Ascending aorta (tissue), 2 donors: ENCODE measurements at regions not wholly inside any gene's neighbourhood (a gene's known extent, or its start where the extent isn't known, plus 50 kb on each side); places are given as distances from the start of the nearest gene placed in this dataset.

Source experiments
- DNase-seq, 2 donors: peaks; one replicate each; pipeline ENCODE4 v3.0.0-alpha.2; 2019; ENCODE audit warnings: low spot score in 2 of 2
- H3K27ac ChIP-seq, 2 donors: fragments of 200-600 bp; sonication (generic); one replicate each; pipeline ENCODE4 v1.5.1; 2016 to 2017; ENCODE audit warnings: mild to moderate bottlenecking in 1 of 2
- H3K27me3 ChIP-seq: fragments of 200-600 bp; sonication (generic); one replicate; pipeline ENCODE4 v1.5.1; 2017
- H3K36me3 ChIP-seq, 2 donors: fragments of 200-600 bp; sonication (generic); one replicate each; pipeline ENCODE4 v1.5.1; 2016
- H3K4me1 ChIP-seq, 2 donors: fragments of 200-600 bp; sonication (generic); one replicate each; pipeline ENCODE4 v1.5.1; 2016 to 2017; ENCODE audit warnings: mild to moderate bottlenecking in 1 of 2
- H3K4me3 ChIP-seq, 2 donors: fragments of 200-600 bp; sonication (generic); one replicate each; pipeline ENCODE4 v1.5.1; 2016 to 2017; ENCODE audit warnings: mild to moderate bottlenecking in 1 of 2
- H3K9me3 ChIP-seq, 2 donors: fragments of 200-600 bp; sonication (generic); one replicate each; pipeline ENCODE4 v1.5.1; 2016
- CTCF ChIP-seq, 3 experiments: fragments of 200-600 bp in 2 of 3; fragments of 450-650 bp in 1 of 3; sonication (generic) in 2 of 3; IDR thresholded peaks; one replicate each; pipeline ENCODE4 v1.5.1; 2016 to 2019; ENCODE audit warnings: antibody characterized with exemption in 3 of 3, mild to moderate bottlenecking in 1 of 3, moderate library complexity in 1 of 3
- intact Hi-C: fragments of 100-400 bp; cut with DNase I; formaldehyde crosslinking; loops from one replicate; pipeline ENCODE4 v1.15.1; 2023

- Histone ChIP-seq H3K36me3 (no peaks in the 10 kb centered on the region), H3K9me3 (no peaks in the 10 kb centered on the region), H3K4me1 (peaks cover 3 to 4% of the 10 kb centered on the region in 2 donors), H3K27ac (no peak overlapping the region), H3K4me3 (no peak overlapping the region), H3K27me3 (no peaks in the 10 kb centered on the region)
- peak in 1 of 3 experiments; percentile 9 for TF ChIP-seq CTCF (IDR thresholded peaks at IDR 0.05)
- DNase-seq, result no peak
- intact Hi-C loops, result loop anchor here (5.0 kb wide), 3 partner anchors 136 to 681 kb away; partner anchors contain the start of gene ID2
Measured at GRCh38 chr2:8000870-8001269, 681.0 kb upstream of the ID2 start.

GRCh38 chr2:8002765-8003393 lies 679.0 kb upstream of the ID2 start:
- no peak for DNase-seq
- H3K9me3 ChIP-seq, result no peaks in the 10 kb centered on the region
- H3K27me3 ChIP-seq, result no peaks in the 10 kb centered on the region
- H3K4me1 ChIP-seq, result peaks cover 3 to 4% of the 10 kb centered on the region in 2 donors
- no peak overlapping the region for H3K4me3 ChIP-seq
- peak overlapping the region; percentile 77 to 88 for H3K27ac ChIP-seq
- intact Hi-C loops, result loop anchor here (5.0 kb wide), 3 partner anchors 134 to 679 kb away; partner anchors contain the start of gene ID2
- H3K36me3 ChIP-seq, result no peaks in the 10 kb centered on the region
- no peak for TF ChIP-seq CTCF (IDR thresholded peaks at IDR 0.05)

- peak overlapping the region; percentile 77 to 88 for H3K27ac ChIP-seq
- H3K4me1 ChIP-seq, result peaks cover 3 to 4% of the 10 kb centered on the region in 2 donors
- peak; percentile 47 to 86 for DNase-seq
- H3K9me3 ChIP-seq, result no peaks in the 10 kb centered on the region
- no peaks in the 10 kb centered on the region for H3K36me3 ChIP-seq
- intact Hi-C loops, result loop anchor here (1.0 to 5.0 kb wide), 5 partner anchors 53 to 679 kb away; partner anchors contain the start of gene ID2
- peak overlapping the region; percentile 32 to 48 for H3K4me3 ChIP-seq
- TF ChIP-seq CTCF (IDR thresholded peaks at IDR 0.05), result no peak
- H3K27me3 ChIP-seq, result no peaks in the 10 kb centered on the region
Measured at GRCh38 chr2:8003462-8004075, 678.3 kb upstream of the ID2 start.

GRCh38 chr2:8004250-8004681 lies 677.6 kb upstream of the ID2 start:
- H3K27ac ChIP-seq, result peak overlapping the region; percentile 77 to 88

GRCh38 chr2:8006181-8006580 lies 675.7 kb upstream of the ID2 start:
- intact Hi-C loops, result no loop called here

More at GRCh38 chr2:8004250-8004681, 677.6 kb upstream of the ID2 start:
- H3K4me1 ChIP-seq, result peaks cover 3 to 4% of the 10 kb centered on the region in 2 donors
- intact Hi-C loops, result loop anchor here (1.0 to 5.0 kb wide), 5 partner anchors 54 to 678 kb away; partner anchors contain the start of gene ID2
- peak in 1 of 2 donors; percentile 77 for DNase-seq
- H3K36me3 ChIP-seq, result no peaks in the 10 kb centered on the region
- no peak for TF ChIP-seq CTCF (IDR thresholded peaks at IDR 0.05)
- no peaks in the 10 kb centered on the region for H3K9me3 ChIP-seq
- H3K4me3 ChIP-seq, result peak overlapping the region; percentile 32 to 48
- H3K27me3 ChIP-seq, result no peaks in the 10 kb centered on the region

More at GRCh38 chr2:8006181-8006580, 675.7 kb upstream of the ID2 start:
- Histone ChIP-seq H3K9me3 (no peaks in the 10 kb centered on the region), H3K4me3 (no peak overlapping the region), H3K4me1 (peaks cover 3 to 4% of the 10 kb centered on the region in 2 donors), H3K36me3 (no peaks in the 10 kb centered on the region), H3K27ac (no peak overlapping the region), H3K27me3 (no peaks in the 10 kb centered on the region)
- no peak for TF ChIP-seq CTCF (IDR thresholded peaks at IDR 0.05)
- no peak for DNase-seq
